ENCODE measurements at regions not wholly inside any gene's neighbourhood (a gene's known extent, or its start where the extent isn't known, plus 50 kb on each side); places are given as distances from the start of the nearest gene placed in this dataset.
A peak's percentile ranks its signal among the peaks of the same experiment; 100 is the strongest.

- no peaks in the 10 kb centered on the region for H3K9me2 ChIP-seq (ENCODE audit: insufficient read depth)
- no peak for TF ChIP-seq EZH2phosphoT487 (IDR thresholded peaks at IDR 0.05; ENCODE audit: insufficient read depth, low read depth)
- no peak for TF ChIP-seq EZH2 (IDR thresholded peaks at IDR 0.05; ENCODE audit: insufficient read depth, poor library complexity, severe bottlenecking)
- peaks cover 25% of the 10 kb centered on the region for H3K4me1 ChIP-seq (ENCODE audit: insufficient read depth)
- peaks cover 24% of the 10 kb centered on the region for H3F3A ChIP-seq (ENCODE audit: insufficient read depth)
- no peaks in the 10 kb centered on the region for H4K20me1 ChIP-seq (ENCODE audit: insufficient read depth)
- no peak overlapping the region for H3K4me2 ChIP-seq (ENCODE audit: unreplicated experiment)
- H3K36me3 ChIP-seq (ENCODE audit: low read depth), result no peaks in the 10 kb centered on the region
- no peak overlapping the region for H2AFZ ChIP-seq
- H3K4me3 ChIP-seq, result no peak overlapping the region
- peaks cover 68% of the 10 kb centered on the region for H3K79me2 ChIP-seq (ENCODE audit: insufficient read depth)
- in situ Hi-C loops (cut with MboI), result no loop called here
- no peak overlapping the region for H3K9ac ChIP-seq
- 73 to 75% methylated on average over 24 of the region's 24 CpGs for WGBS, 2 experiments (ENCODE audit: low coverage in 1 of 2, low lambda C conversion rate in 2 of 2, missing lambda C conversion rate in 2 of 2)
- DNase-seq, result no peak
- no peaks in the 10 kb centered on the region for H3K9me3 ChIP-seq (ENCODE audit: low read depth)
- no peak overlapping the region for H3K27ac ChIP-seq
- no peaks in the 10 kb centered on the region for H3K27me3 ChIP-seq (replicated peaks; ENCODE audit: insufficient read depth)
These were observed 207.1 kb upstream of the CIBAR2 start for GRCh38 chr16:85319208-85319983.

- Histone ChIP-seq H2AFZ (no peak overlapping the region), H3K9me2 (ENCODE audit: insufficient read depth) (no peaks in the 10 kb centered on the region), H4K20me1 (ENCODE audit: insufficient read depth) (no peaks in the 10 kb centered on the region), H3K27ac (no peak overlapping the region), H3K4me1 (ENCODE audit: insufficient read depth) (peaks cover 25% of the 10 kb centered on the region), H3K9me3 (ENCODE audit: low read depth) (no peaks in the 10 kb centered on the region), H3K4me3 (no peak overlapping the region), H3K27me3 (replicated peaks; ENCODE audit: insufficient read depth) (no peaks in the 10 kb centered on the region), H3F3A (ENCODE audit: insufficient read depth) (peaks cover 24% of the 10 kb centered on the region), H3K36me3 (ENCODE audit: low read depth) (no peaks in the 10 kb centered on the region), H3K9ac (no peak overlapping the region), H3K79me2 (ENCODE audit: insufficient read depth) (peaks cover 70% of the 10 kb centered on the region), H3K4me2 (ENCODE audit: unreplicated experiment) (no peak overlapping the region)
- TF ChIP-seq EZH2 (IDR thresholded peaks at IDR 0.05; ENCODE audit: insufficient read depth, poor library complexity, severe bottlenecking) (no peak), EZH2phosphoT487 (IDR thresholded peaks at IDR 0.05; ENCODE audit: insufficient read depth, low read depth) (no peak)
- in situ Hi-C loops (cut with MboI), result no loop called here
- no peak for DNase-seq
- WGBS, 2 experiments (ENCODE audit: low coverage in 1 of 2, low lambda C conversion rate in 2 of 2, missing lambda C conversion rate in 2 of 2), result 69 to 73% methylated on average over 19 of the region's 19 CpGs
These were observed 207.7 kb upstream of the CIBAR2 start for GRCh38 chr16:85319984-85320440.

GRCh38 chr16:85320677-85321385, 208.6 kb upstream of the CIBAR2 start:
- peak overlapping the region; percentile 65 for H3K4me2 ChIP-seq (ENCODE audit: unreplicated experiment)
- TF ChIP-seq EZH2phosphoT487 (IDR thresholded peaks at IDR 0.05; ENCODE audit: insufficient read depth, low read depth) (no peak), EZH2 (IDR thresholded peaks at IDR 0.05; ENCODE audit: insufficient read depth, poor library complexity, severe bottlenecking) (no peak)
- peak overlapping the region; percentile 88 for H3K27ac ChIP-seq
- peaks cover 25% of the 10 kb centered on the region for H3K4me1 ChIP-seq (ENCODE audit: insufficient read depth)
- in situ Hi-C loops (cut with MboI), result no loop called here
- peak overlapping the region; percentile 65 for H3K9ac ChIP-seq
- no peak overlapping the region for H2AFZ ChIP-seq
- DNase-seq, result no peak
- H3K9me2 ChIP-seq (ENCODE audit: insufficient read depth), result no peaks in the 10 kb centered on the region
- H3K4me3 ChIP-seq, result no peak overlapping the region; the same call in 1 of the 2 replicates
- H3F3A ChIP-seq (ENCODE audit: insufficient read depth), result peaks cover 24% of the 10 kb centered on the region
- peaks cover 69% of the 10 kb centered on the region for H3K79me2 ChIP-seq (ENCODE audit: insufficient read depth)
- no peaks in the 10 kb centered on the region for H4K20me1 ChIP-seq (ENCODE audit: insufficient read depth)
- no peaks in the 10 kb centered on the region for H3K27me3 ChIP-seq (replicated peaks; ENCODE audit: insufficient read depth)
- no peaks in the 10 kb centered on the region for H3K36me3 ChIP-seq (ENCODE audit: low read depth)
- 85 to 86% methylated on average over 11 of the region's 11 CpGs for WGBS, 2 experiments (ENCODE audit: low coverage in 1 of 2, low lambda C conversion rate in 2 of 2, missing lambda C conversion rate in 2 of 2)
- no peaks in the 10 kb centered on the region for H3K9me3 ChIP-seq (ENCODE audit: low read depth)

- no peak overlapping the region for H2AFZ ChIP-seq
- H3K27me3 ChIP-seq (replicated peaks; ENCODE audit: insufficient read depth), result no peaks in the 10 kb centered on the region
- in situ Hi-C loops (cut with MboI), result no loop called here
- H4K20me1 ChIP-seq (ENCODE audit: insufficient read depth), result no peaks in the 10 kb centered on the region
- no peaks in the 10 kb centered on the region for H3K36me3 ChIP-seq (ENCODE audit: low read depth)
- peak overlapping the region; percentile 35 for H3K4me3 ChIP-seq
- peak overlapping the region; percentile 88 for H3K27ac ChIP-seq
- H3K4me1 ChIP-seq (ENCODE audit: insufficient read depth), result peaks cover 29% of the 10 kb centered on the region
- peak overlapping the region; percentile 65 for H3K9ac ChIP-seq
- H3F3A ChIP-seq (ENCODE audit: insufficient read depth), result peaks cover 24% of the 10 kb centered on the region
- TF ChIP-seq EZH2 (IDR thresholded peaks at IDR 0.05; ENCODE audit: insufficient read depth, poor library complexity, severe bottlenecking) (no peak), EZH2phosphoT487 (IDR thresholded peaks at IDR 0.05; ENCODE audit: insufficient read depth, low read depth) (no peak)
- 2% methylated on average over 15 to 16 of the region's 16 CpGs for WGBS, 2 experiments (ENCODE audit: low coverage in 1 of 2, low lambda C conversion rate in 2 of 2, missing lambda C conversion rate in 2 of 2)
- H3K9me3 ChIP-seq (ENCODE audit: low read depth), result no peaks in the 10 kb centered on the region
- no peaks in the 10 kb centered on the region for H3K9me2 ChIP-seq (ENCODE audit: insufficient read depth)
- DNase-seq, result peak; percentile 96
- H3K4me2 ChIP-seq (ENCODE audit: unreplicated experiment), result peak overlapping the region; percentile 65
- H3K79me2 ChIP-seq (ENCODE audit: insufficient read depth), result peaks cover 71% of the 10 kb centered on the region
These were observed 209.4 kb upstream of the CIBAR2 start for GRCh38 chr16:85321509-85322271.
